ENCODE measurements at regions not wholly inside any gene's neighbourhood (a gene's known extent, or its start where the extent isn't known, plus 50 kb on each side); places are given as distances from the start of the nearest gene placed in this dataset.

- no peak for DNase-seq (ENCODE audit: low spot score)
Measured at GRCh38 chr18:32621034-32621433, 150.4 kb upstream of the GAREM1 start.

- no peak for DNase-seq (ENCODE audit: low spot score)
Measured at GRCh38 chr18:32618546-32618945, 147.9 kb upstream of the GAREM1 start.

- DNase-seq (ENCODE audit: low spot score): no peak
Measured at GRCh38 chr18:32613821-32614220, 143.1 kb upstream of the GAREM1 start.

GRCh38 chr18:32612651-32613050 is 142.0 kb upstream of the GAREM1 start:
- DNase-seq (ENCODE audit: low spot score): no peak

- DNase-seq (ENCODE audit: low spot score): no peak
Measured at GRCh38 chr18:32610176-32610575, 139.5 kb upstream of the GAREM1 start.

GRCh38 chr18:32607816-32608215 is 137.1 kb upstream of the GAREM1 start:
- DNase-seq (ENCODE audit: low spot score): no peak

GRCh38 chr18:32598144-32598543 is 127.5 kb upstream of the GAREM1 start:
- DNase-seq (ENCODE audit: low spot score): no peak

- no peak for DNase-seq (ENCODE audit: low spot score)
Measured at GRCh38 chr18:32596501-32596900, 125.8 kb upstream of the GAREM1 start.

- no peak for DNase-seq (ENCODE audit: low spot score)
Measured at GRCh38 chr18:32595832-32596231, 125.2 kb upstream of the GAREM1 start.

GRCh38 chr18:32588191-32588590 is 117.5 kb upstream of the GAREM1 start:
- no peak for DNase-seq (ENCODE audit: low spot score)

GRCh38 chr18:32583431-32583830 is 112.7 kb upstream of the GAREM1 start:
- no peak for DNase-seq (ENCODE audit: low spot score)

GRCh38 chr18:32582455-32582854 is 111.8 kb upstream of the GAREM1 start:
- no peak for DNase-seq (ENCODE audit: low spot score)

GRCh38 chr18:32577561-32577960 is 106.9 kb upstream of the GAREM1 start:
- DNase-seq (ENCODE audit: low spot score): no peak

GRCh38 chr18:32576296-32576916 is 105.7 kb upstream of the GAREM1 start:
- DNase-seq (ENCODE audit: low spot score): peak; percentile 10

GRCh38 chr18:32566960-32567359 is 96.3 kb upstream of the GAREM1 start:
- DNase-seq (ENCODE audit: low spot score): no peak

- no peak for DNase-seq (ENCODE audit: low spot score)
Measured at GRCh38 chr18:32553640-32554365, 83.1 kb upstream of the GAREM1 start.

GRCh38 chr18:32553174-32553573 is 82.5 kb upstream of the GAREM1 start:
- no peak for DNase-seq (ENCODE audit: low spot score)

GRCh38 chr18:32552421-32553030 is 81.8 kb upstream of the GAREM1 start:
- peak; percentile 75 for DNase-seq (ENCODE audit: low spot score)

- DNase-seq (ENCODE audit: low spot score): no peak
Measured at GRCh38 chr18:32550963-32551362, 80.3 kb upstream of the GAREM1 start.

- DNase-seq (ENCODE audit: low spot score): peak; percentile 56
Measured at GRCh38 chr18:32549248-32550110, 78.8 kb upstream of the GAREM1 start.

GRCh38 chr18:32548688-32549087 is 78.0 kb upstream of the GAREM1 start:
- no peak for DNase-seq (ENCODE audit: low spot score)

- DNase-seq (ENCODE audit: low spot score): no peak
Measured at GRCh38 chr18:32545631-32546030, 74.9 kb upstream of the GAREM1 start.

- DNase-seq (ENCODE audit: low spot score): no peak
Measured at GRCh38 chr18:32544088-32544487, 73.4 kb upstream of the GAREM1 start.
